ENCODE measurements at regions not wholly inside any gene's neighbourhood (a gene's known extent, or its start where the extent isn't known, plus 50 kb on each side); places are given as distances from the start of the nearest gene placed in this dataset.
"Not testable (repeated sequence)": the region's sequence is repeated elsewhere in the genome, so short reads cannot be mapped to it uniquely, and the experiment has no call there.

DNA sequence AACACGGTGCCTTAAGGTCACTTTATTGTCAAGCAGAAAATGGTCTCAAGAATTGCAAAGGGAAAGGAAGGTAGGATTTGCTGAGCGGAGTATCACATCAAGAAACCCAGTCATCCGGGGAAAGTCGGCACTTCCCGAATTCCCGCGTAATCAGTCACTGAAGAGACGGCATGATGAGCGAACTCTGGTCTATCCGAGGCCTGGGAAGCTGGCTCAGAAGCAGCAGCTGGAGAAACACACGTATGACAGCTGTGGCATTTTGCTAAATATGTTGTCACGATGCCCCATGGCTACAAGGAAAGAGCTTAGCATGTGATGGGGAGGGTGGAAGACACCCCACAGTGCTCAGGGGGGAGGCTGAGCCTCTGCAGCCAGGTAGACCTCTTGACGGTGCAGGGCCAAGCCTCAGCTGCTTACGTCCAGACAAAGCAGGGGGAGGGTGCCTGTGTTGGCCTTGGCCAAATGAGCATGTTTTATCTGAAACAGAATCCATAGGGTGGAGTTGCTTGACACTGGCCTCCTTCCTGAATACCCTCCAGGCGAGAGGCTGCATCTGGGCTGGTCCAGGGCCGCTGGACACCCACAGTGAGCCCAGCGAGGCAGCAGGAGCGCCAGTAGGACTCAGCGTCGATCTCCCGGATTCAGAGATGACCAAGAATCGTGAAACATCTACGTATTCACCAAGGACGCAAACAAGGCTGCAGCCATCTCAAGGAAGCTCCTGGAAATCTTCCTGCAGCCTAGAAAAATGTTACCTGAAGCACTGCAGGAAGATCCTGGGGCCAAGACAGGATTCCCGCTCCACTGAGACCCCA, 118.8 kb upstream of the AFDN start:
- POLR2A ChIA-PET: no interaction called here
- Mint-ChIP-seq H3K27me3 (peaks cover 80% of the 10 kb centered on the region), H3K4me1 (peaks cover 17% of the 10 kb centered on the region), H3K9me3 (no peaks in the 10 kb centered on the region), H3K4me3 (no peak overlapping the region), H3K27ac (no peak overlapping the region), H3K36me3 (no peaks in the 10 kb centered on the region)
- ATAC-seq (ENCODE audit: low read depth) (no peak), DNase-seq (no peak)

DNA sequence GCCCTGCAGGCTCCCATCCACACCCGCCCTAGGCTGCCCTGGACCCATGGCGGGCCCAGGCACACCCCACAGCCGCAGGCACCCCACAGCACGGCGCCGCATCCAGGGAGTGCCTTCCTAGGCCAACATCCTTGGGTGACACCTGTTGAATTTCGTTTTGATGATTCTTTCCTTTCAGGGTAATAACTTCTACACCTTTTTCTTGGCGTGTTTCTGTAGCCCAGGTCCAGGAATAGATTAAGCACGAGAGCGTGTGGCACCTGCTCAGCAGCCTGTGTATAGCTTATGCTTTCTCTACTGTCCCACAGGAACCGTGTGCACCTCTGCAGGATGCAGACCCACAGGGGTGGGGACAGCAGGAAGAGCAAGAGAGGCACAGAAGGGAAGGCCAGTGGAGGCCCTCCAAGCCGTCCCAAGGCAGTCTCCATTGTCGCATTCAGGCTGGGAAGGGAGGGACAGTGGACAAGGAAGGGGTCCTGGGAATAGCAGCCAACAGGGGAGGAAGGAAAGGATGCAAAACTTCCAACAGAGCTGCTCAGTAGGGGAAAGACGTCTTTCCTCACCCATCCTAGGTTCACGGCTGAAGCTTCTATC, 118.1 kb upstream of the AFDN start:
- no peaks in the 10 kb centered on the region for H3K9me3 Mint-ChIP-seq
- no peak overlapping the region for H3K27ac Mint-ChIP-seq
- H3K36me3 Mint-ChIP-seq: no peaks in the 10 kb centered on the region
- POLR2A ChIA-PET: no interaction called here
- DNase-seq: no peak
- H3K4me3 Mint-ChIP-seq: no peak overlapping the region
- no peak for ATAC-seq (ENCODE audit: low read depth)
- H3K4me1 Mint-ChIP-seq: peaks cover 17% of the 10 kb centered on the region
- peaks cover 83% of the 10 kb centered on the region for H3K27me3 Mint-ChIP-seq

DNA sequence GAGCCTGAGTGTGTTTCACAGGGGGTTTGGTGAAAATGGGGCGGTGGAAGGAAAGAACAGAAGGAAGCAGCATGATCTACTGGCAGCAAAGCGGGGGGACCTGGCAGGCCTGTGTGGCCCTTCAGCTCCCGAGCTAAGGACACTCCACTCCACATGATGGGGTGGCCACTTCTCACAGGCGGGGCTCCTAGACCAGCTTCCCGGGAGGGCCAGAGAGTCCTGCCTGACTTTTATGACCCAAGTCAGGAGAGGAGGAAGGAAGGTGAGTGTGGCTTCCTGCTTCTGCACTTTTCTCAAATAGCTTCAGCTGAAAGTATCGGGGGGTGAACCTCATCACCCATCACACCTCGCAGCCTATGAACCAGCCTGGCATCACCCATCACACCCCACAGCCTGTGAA, 117.5 kb upstream of the AFDN start:
- POLR2A ChIA-PET: no interaction called here
- H3K9me3 Mint-ChIP-seq: no peaks in the 10 kb centered on the region
- DNase-seq (no peak), ATAC-seq (ENCODE audit: low read depth) (no peak)
- peaks cover 88% of the 10 kb centered on the region for H3K27me3 Mint-ChIP-seq
- peaks cover 17% of the 10 kb centered on the region for H3K4me1 Mint-ChIP-seq
- H3K27ac Mint-ChIP-seq: no peak overlapping the region
- no peaks in the 10 kb centered on the region for H3K36me3 Mint-ChIP-seq
- no peak overlapping the region for H3K4me3 Mint-ChIP-seq

DNA sequence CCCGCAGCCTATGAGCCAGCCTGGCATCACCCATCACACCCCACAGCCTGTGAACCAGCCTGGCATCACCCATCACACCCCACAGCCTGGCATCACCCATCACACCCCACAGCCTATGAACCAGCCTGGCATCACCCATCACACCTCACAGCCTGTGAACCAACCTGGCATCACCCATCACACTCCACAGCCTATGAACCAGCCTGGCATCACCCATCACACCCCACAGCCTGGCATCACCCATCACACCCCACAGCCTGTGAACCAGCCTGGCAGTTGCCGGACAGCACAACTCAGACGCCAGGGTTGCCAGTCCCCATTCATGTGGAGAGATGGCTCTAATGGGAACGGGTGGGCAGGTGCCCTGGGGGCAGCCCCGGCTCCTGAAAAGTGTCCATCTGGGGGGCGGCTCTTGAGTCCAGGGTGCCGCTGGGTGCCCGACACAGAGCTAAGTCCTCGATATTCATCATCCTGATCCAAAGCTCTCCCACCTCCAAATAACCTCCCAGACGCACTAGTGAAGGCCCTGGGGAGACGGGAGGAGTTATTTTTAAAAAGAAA, 116.9 kb upstream of the AFDN start:
- H3K4me3 Mint-ChIP-seq; H3K9me3 Mint-ChIP-seq; H3K36me3 Mint-ChIP-seq; ATAC-seq (ENCODE audit: low read depth); DNase-seq; POLR2A ChIA-PET; H3K27ac Mint-ChIP-seq: not testable (repeated sequence)
- Mint-ChIP-seq H3K27me3 (peaks cover 88% of the 10 kb centered on the region), H3K4me1 (peaks cover 16% of the 10 kb centered on the region)

DNA sequence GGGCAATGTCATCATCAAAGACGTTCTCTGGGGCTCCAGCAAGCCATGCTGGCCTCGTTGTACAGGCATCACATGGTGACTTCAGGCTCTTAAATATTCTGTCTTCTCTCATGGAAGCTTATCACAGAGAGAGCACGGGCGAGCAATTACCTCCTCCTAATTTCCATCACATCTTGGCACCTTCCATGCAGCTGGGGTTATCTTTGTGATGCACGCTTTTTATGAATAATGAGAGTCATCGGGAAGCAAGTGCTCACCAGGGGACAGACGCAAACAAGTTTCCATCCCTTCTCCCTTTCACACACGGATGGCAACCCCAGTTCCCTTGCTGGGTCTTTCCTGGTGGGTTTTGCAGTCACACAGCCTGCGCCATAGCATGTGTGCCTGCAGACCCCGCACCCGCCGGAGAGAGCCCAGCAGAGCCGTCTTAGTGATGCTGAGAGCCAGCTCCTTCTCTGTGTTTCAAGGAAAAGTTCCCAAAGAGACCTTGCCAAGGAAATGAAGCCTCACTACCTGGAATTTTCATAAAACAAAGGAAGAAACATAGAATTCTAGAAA, 116.3 kb upstream of the AFDN start:
- H3K27me3 Mint-ChIP-seq: peaks cover 84% of the 10 kb centered on the region
- no peaks in the 10 kb centered on the region for H3K9me3 Mint-ChIP-seq
- no peaks in the 10 kb centered on the region for H3K36me3 Mint-ChIP-seq
- POLR2A ChIA-PET: no interaction called here
- H3K27ac Mint-ChIP-seq: no peak overlapping the region
- H3K4me3 Mint-ChIP-seq: no peak overlapping the region
- ATAC-seq (ENCODE audit: low read depth) (no peak), DNase-seq (no peak)
- peaks cover 12% of the 10 kb centered on the region for H3K4me1 Mint-ChIP-seq

DNA sequence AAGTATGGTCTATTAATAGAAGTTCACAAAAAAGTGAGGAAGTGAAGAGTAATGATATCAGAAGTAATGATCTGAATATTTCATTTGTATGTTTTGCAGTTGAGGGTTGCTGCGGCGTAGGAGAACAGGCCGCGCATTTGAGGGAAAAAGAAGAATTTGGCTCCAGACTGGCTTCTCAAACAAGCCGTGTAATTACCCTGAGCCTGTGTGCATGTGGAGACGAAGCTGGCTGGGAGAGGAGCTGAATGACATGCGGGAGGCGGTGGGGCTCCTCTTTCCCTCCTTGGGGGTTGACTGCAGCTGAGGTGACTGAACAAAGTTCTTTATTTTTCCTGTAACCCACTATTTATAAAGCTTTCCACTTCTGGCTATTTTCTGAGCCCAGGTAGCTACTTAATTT, 115.5 kb upstream of the AFDN start:
- H3K27me3 Mint-ChIP-seq: peaks cover 87% of the 10 kb centered on the region
- H3K27ac Mint-ChIP-seq: no peak overlapping the region
- no peaks in the 10 kb centered on the region for H3K36me3 Mint-ChIP-seq
- ATAC-seq (ENCODE audit: low read depth): no peak
- no peak for DNase-seq
- POLR2A ChIA-PET: no interaction called here
- H3K4me1 Mint-ChIP-seq: peaks cover 7% of the 10 kb centered on the region
- H3K9me3 Mint-ChIP-seq: no peaks in the 10 kb centered on the region
- no peak overlapping the region for H3K4me3 Mint-ChIP-seq

DNA sequence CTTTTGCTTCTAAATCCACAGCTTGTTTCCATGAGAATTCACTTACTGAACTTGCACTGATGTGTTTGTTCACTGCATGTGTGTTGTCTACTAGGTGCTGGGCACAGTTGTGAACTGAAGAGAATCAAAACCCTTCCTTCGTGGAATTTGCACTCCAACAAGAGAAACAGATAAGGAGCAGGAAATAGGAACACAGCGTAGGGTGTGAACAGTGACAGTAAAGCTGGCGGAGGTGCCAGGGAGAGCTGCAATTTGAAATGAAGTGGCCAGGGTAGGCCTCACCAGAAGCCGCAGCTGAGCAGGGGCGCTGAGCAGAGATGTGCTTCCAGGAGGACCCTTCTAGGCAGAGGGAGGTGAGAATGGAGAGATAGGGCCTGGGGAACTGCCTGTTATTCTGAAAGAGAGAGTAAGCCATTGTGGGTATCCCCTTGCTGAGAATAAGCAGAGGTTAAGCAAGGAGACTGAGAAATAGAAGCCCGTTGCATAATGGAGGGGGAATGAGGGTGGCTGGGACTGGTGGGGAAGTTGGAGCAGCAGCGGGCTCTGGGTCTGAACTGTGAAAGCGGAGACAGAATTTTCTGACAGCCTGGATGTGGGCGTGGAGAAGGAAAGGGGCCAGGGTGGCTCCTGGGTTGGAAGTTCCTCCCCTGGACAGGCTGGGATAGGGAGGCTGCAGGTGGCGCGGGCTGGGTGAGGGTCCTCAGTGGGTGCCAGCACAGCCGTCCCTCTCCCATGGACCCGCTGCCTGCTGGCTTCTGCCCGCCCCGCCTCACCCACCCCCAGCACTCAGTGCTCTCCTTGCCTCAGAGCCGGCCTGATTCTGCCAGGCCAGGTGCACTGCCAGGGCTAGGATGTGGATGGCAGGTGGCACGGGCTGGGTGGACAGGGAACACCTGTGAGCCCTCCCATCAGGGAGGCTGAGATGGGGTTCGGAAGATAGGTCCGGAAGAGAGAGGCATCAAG, 114.7 kb upstream of the AFDN start:
- ATAC-seq (ENCODE audit: low read depth): no peak
- H3K4me1 Mint-ChIP-seq: peaks cover 4% of the 10 kb centered on the region
- H3K4me3 Mint-ChIP-seq: no peak overlapping the region
- no peak overlapping the region for H3K27ac Mint-ChIP-seq
- H3K36me3 Mint-ChIP-seq: no peaks in the 10 kb centered on the region
- POLR2A ChIA-PET: no interaction called here
- no peaks in the 10 kb centered on the region for H3K9me3 Mint-ChIP-seq
- H3K27me3 Mint-ChIP-seq: peaks cover 87% of the 10 kb centered on the region
- no peak for DNase-seq

DNA sequence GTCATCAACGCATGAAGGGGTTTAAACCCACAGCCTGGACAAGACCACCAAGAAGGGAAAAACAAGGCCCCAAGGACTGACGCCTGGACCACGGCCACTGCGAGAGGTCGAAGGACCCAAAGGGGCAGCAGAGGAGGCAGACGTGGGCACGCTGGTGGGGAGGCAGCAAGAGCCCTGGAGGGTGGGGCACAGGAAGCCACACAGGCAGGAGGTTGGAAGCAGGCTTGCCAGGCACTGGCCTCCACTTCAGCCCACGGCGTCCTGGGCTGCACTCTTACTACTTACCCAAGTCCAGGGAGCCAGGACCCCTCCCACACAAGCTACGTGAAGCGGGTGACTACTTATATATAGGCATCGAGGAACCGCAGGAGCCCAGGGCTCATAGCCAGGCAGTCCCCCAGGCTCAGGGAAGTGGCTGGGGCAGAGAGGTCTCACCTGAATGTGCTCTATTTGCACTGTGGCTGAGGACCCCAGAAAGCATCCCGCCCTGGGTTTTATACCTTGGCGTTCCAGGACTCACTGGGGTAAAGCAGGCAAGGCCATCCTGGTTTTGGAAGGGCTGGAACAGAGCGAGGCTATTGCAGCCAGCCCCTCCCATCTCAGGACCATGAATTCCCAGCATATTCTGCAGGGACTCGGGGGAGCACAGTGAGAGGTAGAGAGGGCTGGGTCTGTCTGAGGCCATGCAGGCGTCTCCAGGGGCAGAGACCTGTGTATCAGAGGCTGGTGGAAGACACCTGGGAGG, 113.8 kb upstream of the AFDN start:
- DNase-seq: no peak
- peaks cover 86% of the 10 kb centered on the region for H3K27me3 Mint-ChIP-seq

DNA sequence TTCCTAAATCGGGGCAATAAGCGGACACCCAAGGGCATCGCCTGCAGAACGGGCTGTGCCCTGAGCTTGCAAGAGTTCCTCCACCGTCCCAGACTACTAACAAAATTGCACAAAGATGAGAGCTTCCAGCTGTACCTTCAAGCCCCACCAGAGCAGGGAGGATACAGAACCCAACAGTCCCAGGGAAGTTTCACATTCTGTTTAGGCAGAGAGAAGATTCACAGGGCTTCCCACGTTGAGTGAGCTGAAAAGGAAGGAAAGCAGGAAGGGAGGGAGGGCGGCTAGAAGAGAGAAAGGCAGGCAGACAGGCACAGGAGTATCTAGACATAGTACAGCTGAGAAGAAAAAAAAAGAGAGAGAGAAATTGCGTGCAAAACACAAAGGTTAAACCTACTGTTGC, 112.6 kb upstream of the AFDN start:
- H3K36me3 Mint-ChIP-seq: no peaks in the 10 kb centered on the region
- H3K27ac Mint-ChIP-seq: no peak overlapping the region
- POLR2A ChIA-PET: no interaction called here
- peaks cover 2% of the 10 kb centered on the region for H3K4me1 Mint-ChIP-seq
- H3K27me3 Mint-ChIP-seq: peaks cover 82% of the 10 kb centered on the region
- no peak for ATAC-seq (ENCODE audit: low read depth)
- DNase-seq: no peak
- no peak overlapping the region for H3K4me3 Mint-ChIP-seq
- H3K9me3 Mint-ChIP-seq: peaks cover 2% of the 10 kb centered on the region

More for the DNA sequence above, 113.8 kb upstream of the AFDN start:
- Mint-ChIP-seq H3K27ac (no peak overlapping the region), H3K4me3 (no peak overlapping the region), H3K9me3 (no peaks in the 10 kb centered on the region), H3K4me1 (peaks cover 4% of the 10 kb centered on the region), H3K36me3 (no peaks in the 10 kb centered on the region)
- POLR2A ChIA-PET: no interaction called here
- ATAC-seq (ENCODE audit: low read depth): no peak

DNA sequence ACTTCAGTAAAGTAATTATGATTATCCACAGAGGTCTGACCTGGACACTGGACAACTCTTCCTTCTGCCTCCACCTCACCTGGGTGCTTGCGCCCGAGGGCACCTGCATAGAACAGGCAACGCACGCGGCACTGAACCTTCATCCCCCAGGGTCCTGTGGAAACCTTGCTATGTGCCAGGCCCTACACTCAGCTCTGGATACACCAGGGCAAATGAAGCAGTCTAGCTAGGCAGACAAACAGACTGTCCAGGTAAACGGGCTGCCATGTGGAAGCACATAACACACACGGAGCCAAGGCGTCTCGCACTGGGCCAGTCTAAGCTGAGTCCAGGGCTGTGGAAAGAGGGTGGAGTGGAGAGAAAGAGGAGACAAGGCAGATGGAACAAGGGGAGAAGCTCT, 109.3 kb upstream of the AFDN start:
- Mint-ChIP-seq H3K4me1 (no peaks in the 10 kb centered on the region), H3K36me3 (no peaks in the 10 kb centered on the region), H3K9me3 (peaks cover 4% of the 10 kb centered on the region), H3K27ac (no peak overlapping the region), H3K27me3 (peaks cover 68% of the 10 kb centered on the region), H3K4me3 (no peak overlapping the region)
- POLR2A ChIA-PET: no interaction called here
- DNase-seq (no peak), ATAC-seq (ENCODE audit: low read depth) (no peak)

DNA sequence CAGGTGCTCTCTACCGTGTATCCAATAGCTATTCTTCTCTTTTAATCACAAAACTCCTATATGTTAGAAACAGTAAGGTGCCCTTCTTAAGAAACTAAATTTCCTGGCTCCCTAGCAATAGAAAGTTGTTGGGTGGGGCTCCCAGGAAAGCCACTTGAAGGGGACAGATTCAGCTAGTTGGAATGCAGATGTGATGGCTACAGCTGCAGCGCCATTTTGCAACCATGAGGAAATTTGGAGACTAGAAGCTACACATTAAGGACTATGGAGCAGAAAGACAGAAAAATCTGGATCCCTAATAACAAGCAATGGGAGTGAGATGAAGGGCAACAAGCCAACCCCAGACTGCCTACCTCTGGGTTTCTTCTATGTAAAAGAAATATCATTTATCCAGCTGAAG, 108.8 kb upstream of the AFDN start:
- peaks cover 66% of the 10 kb centered on the region for H3K27me3 Mint-ChIP-seq
- no peak overlapping the region for H3K27ac Mint-ChIP-seq
- peaks cover 4% of the 10 kb centered on the region for H3K9me3 Mint-ChIP-seq
- no peak for DNase-seq
- POLR2A ChIA-PET: no interaction called here
- no peak for ATAC-seq (ENCODE audit: low read depth)
- no peaks in the 10 kb centered on the region for H3K36me3 Mint-ChIP-seq
- H3K4me3 Mint-ChIP-seq: no peak overlapping the region
- no peaks in the 10 kb centered on the region for H3K4me1 Mint-ChIP-seq

DNA sequence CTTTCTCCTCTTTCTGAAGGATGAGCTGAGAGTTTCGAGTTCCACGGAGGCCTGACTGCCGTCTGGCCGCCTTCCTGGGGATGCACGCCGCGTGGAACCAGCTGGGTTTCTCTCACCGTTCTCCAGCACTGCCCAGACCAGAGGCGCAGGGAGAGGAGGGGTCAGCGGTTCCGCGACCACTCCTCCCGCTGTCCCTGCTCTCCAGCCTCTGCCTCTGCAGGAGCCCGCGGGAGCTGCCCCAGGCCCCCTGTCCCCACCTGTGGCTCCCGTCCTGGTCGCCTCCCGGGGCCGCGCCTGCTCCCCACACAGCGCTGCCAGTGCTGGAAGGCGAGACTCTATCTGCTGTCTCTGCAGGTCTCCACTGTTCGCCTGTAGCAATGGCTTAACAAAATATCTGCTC, 106.8 kb upstream of the AFDN start:
- peaks cover 4% of the 10 kb centered on the region for H3K9me3 Mint-ChIP-seq
- no peak for ATAC-seq (ENCODE audit: low read depth)
- H3K27me3 Mint-ChIP-seq: peaks cover 59% of the 10 kb centered on the region
- no peak overlapping the region for H3K4me3 Mint-ChIP-seq
- POLR2A ChIA-PET: no interaction called here
- DNase-seq: no peak
- H3K4me1 Mint-ChIP-seq: no peaks in the 10 kb centered on the region
- H3K36me3 Mint-ChIP-seq: no peaks in the 10 kb centered on the region
- no peak overlapping the region for H3K27ac Mint-ChIP-seq
